ENCODE measurements at regions not wholly inside any gene's neighbourhood (a gene's known extent, or its start where the extent isn't known, plus 50 kb on each side); places are given as distances from the start of the nearest gene placed in this dataset.

DNA sequence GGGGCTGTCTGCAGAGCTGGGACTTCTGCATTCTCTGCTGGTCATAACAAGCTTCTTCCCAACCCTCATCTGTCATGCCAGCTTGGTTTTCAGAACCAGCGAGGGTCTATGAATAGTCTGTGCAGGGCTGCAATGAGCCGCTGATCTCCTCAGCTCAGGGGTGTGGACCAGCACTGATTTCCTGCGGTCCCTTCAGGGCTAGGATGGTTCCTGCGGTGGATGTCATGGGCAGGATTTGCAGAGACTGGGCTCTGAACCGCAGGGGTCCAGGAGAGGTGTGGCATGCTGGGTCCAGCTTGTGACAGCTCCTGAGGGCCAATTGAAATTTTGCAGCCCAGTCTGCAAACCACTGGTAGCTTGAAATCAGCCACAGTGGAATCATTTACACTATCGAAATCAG, 188.2 kb upstream of the AGAP1 start:
- TF ChIP-seq, protein P1, sequence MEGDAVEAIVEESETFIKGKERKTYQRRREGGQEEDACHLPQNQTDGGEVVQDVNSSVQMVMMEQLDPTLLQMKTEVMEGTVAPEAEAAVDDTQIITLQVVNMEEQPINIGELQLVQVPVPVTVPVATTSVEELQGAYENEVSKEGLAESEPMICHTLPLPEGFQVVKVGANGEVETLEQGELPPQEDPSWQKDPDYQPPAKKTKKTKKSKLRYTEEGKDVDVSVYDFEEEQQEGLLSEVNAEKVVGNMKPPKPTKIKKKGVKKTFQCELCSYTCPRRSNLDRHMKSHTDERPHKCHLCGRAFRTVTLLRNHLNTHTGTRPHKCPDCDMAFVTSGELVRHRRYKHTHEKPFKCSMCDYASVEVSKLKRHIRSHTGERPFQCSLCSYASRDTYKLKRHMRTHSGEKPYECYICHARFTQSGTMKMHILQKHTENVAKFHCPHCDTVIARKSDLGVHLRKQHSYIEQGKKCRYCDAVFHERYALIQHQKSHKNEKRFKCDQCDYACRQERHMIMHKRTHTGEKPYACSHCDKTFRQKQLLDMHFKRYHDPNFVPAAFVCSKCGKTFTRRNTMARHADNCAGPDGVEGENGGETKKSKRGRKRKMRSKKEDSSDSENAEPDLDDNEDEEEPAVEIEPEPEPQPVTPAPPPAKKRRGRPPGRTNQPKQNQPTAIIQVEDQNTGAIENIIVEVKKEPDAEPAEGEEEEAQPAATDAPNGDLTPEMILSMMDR (IDR thresholded peaks at IDR 0.05; ENCODE audit: insufficient read depth, low read depth, low read length), result no peak
- DNase-seq (ENCODE audit: low read depth), result no peak
- H3K4me3 ChIP-seq (ENCODE audit: low read depth, low read length), result no peak overlapping the region

DNA sequence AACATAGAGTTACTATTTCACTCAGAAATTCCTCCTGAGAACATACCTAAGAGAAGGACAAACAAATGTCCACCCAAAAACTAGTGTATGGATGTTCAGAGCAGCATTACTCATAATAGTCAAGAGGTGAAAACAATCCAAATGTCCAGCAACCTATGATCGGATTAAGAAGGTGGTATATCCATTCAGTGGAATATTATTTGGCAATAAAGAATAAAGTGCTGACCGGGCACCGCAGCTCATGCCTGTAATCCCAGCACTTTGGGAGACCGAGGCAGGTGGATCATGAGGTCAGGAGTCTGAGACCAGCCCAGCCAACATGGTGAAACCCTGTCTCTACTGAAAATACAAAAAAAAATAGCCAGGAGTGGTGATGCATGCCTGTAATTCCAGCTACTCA, 182.8 kb upstream of the AGAP1 start:
- TF ChIP-seq, protein P1 (IDR thresholded peaks at IDR 0.05; ENCODE audit: insufficient read depth, low read depth, low read length), result no peak
- H3K4me3 ChIP-seq (ENCODE audit: low read depth, low read length), result no peak overlapping the region
- no peak for DNase-seq (ENCODE audit: low read depth)

DNA sequence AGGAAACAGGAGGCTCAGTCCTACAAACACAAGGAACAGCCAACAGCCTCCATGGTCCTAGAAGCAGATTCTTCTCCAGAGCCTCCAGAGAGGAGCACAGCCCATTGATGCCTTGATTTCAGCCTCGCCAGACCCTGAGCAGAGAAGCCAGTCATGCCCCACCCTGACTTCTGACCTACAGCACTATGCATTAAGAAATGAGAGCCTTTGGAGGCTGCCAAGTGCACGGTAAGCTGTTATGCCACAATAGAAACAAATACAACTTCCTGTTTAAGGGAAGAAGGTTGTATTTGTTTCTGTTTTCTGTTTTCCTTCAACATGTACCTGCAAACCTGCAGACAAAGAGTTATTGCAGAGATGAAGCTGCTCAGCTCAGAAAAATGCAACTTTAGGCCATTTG, 181.3 kb upstream of the AGAP1 start:
- TF ChIP-seq, protein P1 (IDR thresholded peaks at IDR 0.05; ENCODE audit: insufficient read depth, low read depth, low read length), result no peak
- no peak for DNase-seq (ENCODE audit: low read depth)

DNA sequence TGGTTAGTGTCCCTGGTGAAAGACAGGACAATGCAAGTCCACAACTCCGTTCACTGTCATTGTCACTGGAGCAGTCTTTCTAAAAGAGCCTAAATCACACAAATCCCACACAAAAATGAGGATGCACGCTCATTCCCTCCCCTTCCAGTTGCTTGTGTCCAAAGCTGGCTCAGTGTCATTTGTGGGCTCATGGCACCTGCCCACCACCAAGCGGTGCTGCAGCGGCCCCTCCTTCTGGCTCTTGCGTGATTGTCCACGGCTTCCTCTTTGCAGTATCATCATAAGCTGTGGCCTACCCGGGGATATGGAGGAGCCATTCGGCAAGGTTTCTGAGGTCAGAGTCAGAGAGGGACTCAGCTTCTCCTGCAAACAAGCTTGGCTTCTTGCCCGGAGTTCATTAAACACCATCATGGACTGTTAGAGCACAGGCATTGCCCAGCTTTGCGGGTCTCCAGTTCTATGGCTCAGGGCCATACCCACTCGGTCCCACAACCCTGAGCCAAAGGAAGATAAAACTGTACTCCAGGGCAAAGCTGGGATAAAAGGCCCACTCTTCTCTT, 179.4 kb upstream of the AGAP1 start:
- DNase-seq (ENCODE audit: low read depth), result no peak
- TF ChIP-seq, protein P1 (IDR thresholded peaks at IDR 0.05; ENCODE audit: insufficient read depth, low read depth, low read length), result no peak
- H3K4me3 ChIP-seq (ENCODE audit: low read depth, low read length), result no peak overlapping the region

More for the DNA sequence above, 181.3 kb upstream of the AGAP1 start:
- H3K4me3 ChIP-seq (ENCODE audit: low read depth, low read length), result no peak overlapping the region

DNA sequence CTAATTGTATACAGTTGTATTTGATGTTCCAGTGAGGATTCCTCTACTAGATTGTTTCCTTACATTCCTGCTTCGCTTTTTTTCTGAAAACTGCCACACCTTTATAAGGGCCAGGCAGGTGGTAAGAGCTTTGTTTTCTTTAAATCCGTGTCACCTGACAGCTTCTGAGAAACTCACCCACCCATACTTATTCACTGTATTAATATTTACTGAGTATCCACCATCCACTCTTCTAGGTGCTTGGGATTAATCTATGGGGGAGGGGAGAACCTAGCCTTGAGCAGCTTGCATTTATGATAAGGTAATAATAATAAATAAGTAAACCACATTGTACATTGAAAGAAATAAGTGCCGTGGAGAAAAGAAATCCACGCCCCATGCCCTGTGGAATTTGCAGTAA, 174.7 kb upstream of the AGAP1 start:
- H3K4me3 ChIP-seq (ENCODE audit: low read depth, low read length), result no peak overlapping the region
- DNase-seq (ENCODE audit: low read depth), result no peak
- TF ChIP-seq, protein P1 (IDR thresholded peaks at IDR 0.05; ENCODE audit: insufficient read depth, low read depth, low read length), result no peak

DNA sequence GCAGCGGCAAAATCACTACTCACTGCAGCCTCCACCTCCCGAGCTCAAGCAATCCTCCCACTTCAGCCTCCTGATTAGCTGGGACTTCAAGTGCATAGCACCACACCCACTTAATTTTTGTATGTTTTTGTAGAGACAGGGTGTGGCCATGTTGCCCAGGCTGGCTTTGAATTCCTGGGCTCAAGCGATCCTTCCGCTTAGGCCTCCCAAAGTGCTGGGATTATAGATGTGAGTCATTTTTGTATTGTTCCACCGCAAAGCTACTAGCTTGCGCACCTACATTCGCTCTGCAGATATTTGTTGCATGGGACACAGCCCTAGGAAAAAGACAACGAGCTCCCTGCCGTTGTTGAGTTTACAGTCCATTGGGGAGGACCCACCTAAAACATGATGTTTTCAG, 173.5 kb upstream of the AGAP1 start:
- TF ChIP-seq, protein P1 (IDR thresholded peaks at IDR 0.05; ENCODE audit: insufficient read depth, low read depth, low read length), result no peak
- H3K4me3 ChIP-seq (ENCODE audit: low read depth, low read length), result no peak overlapping the region
- no peak for DNase-seq (ENCODE audit: low read depth)

DNA sequence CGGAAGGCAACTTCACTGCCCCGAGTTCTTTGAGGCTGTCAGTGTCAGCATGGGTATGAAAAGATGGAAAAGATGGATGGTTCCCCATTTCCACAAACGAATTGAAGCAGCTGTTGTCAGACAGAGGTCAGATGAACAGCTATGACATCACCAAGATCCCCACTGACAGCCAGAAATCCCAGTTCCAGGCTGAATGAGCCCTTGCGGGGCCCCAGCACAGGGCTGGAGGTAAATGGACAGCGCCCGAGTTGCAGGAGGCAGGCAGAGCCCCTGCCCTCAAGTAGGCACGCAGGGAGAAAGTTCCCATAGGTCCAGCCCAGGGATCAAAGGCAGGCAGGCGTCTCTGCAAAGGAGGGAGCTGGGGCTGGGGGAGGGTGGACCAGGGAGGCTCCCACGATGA, 169.5 kb upstream of the AGAP1 start:
- DNase-seq (ENCODE audit: low read depth), result no peak
- TF ChIP-seq, protein P1 (IDR thresholded peaks at IDR 0.05; ENCODE audit: insufficient read depth, low read depth, low read length), result no peak
- H3K4me3 ChIP-seq (ENCODE audit: low read depth, low read length), result no peak overlapping the region
